KOPT-K1 (cell line): ENCODE measurements at regions not wholly inside any gene's neighbourhood (a gene's known extent, or its start where the extent isn't known, plus 50 kb on each side); places are given as distances from the start of the nearest gene placed in this dataset.
"Not testable (repeated sequence)": the region's sequence is repeated elsewhere in the genome, so short reads cannot be mapped to it uniquely, and the experiment has no call there.

Source experiments
- H3K27ac ChIP-seq: fragments of 200-600 bp; sonication (generic); 2 replicates; pipeline ENCODE4 v1.5.1; 2016; ENCODE audit warnings: antibody characterized with exemption, mild to moderate bottlenecking, low read depth, low read length; ENCODE audit not compliant: poor library complexity, severe bottlenecking
- H3K36me3 ChIP-seq: fragments of 200-600 bp; sonication (generic); 2 replicates; pipeline ENCODE4 v1.5.1; 2017; ENCODE audit warnings: antibody characterized with exemption, mild to moderate bottlenecking, low read length, moderate library complexity; ENCODE audit not compliant: insufficient read depth
- H3K9me3 ChIP-seq: fragments of 200-600 bp; sonication (generic); 2 replicates; pipeline ENCODE4 v1.5.1; 2017; ENCODE audit warnings: antibody characterized with exemption, low read length, mild to moderate bottlenecking; ENCODE audit not compliant: insufficient read depth, poor library complexity, severe bottlenecking

- H3K9me3 ChIP-seq, result peaks cover 21% of the 10 kb centered on the region
- no peaks in the 10 kb centered on the region for H3K36me3 ChIP-seq
- H3K27ac ChIP-seq, result no peak overlapping the region
These were observed 159.3 kb upstream of the AFDN start for GRCh38 chr6:167667204-167668018.

- Histone ChIP-seq H3K27ac (no peak overlapping the region), H3K9me3 (peaks cover 28% of the 10 kb centered on the region), H3K36me3 (no peaks in the 10 kb centered on the region)
These were observed 158.5 kb upstream of the AFDN start for GRCh38 chr6:167668019-167668753.

- no peak overlapping the region for H3K27ac ChIP-seq
- peaks cover 32% of the 10 kb centered on the region for H3K9me3 ChIP-seq
- no peaks in the 10 kb centered on the region for H3K36me3 ChIP-seq
These were observed 157.8 kb upstream of the AFDN start for GRCh38 chr6:167668754-167669552.

GRCh38 chr6:167669553-167669849 is 157.2 kb upstream of the AFDN start:
- Histone ChIP-seq H3K27ac (no peak overlapping the region), H3K36me3 (no peaks in the 10 kb centered on the region)

GRCh38 chr6:167669870-167670802 is 156.6 kb upstream of the AFDN start:
- H3K36me3 ChIP-seq, result no peaks in the 10 kb centered on the region
- peaks cover 40% of the 10 kb centered on the region for H3K9me3 ChIP-seq
- H3K27ac ChIP-seq, result no peak overlapping the region

More at GRCh38 chr6:167669553-167669849, 157.2 kb upstream of the AFDN start:
- H3K9me3 ChIP-seq, result peaks cover 38% of the 10 kb centered on the region

GRCh38 chr6:167670938-167671338 is 155.8 kb upstream of the AFDN start:
- no peak overlapping the region for H3K27ac ChIP-seq
- H3K36me3 ChIP-seq, result no peaks in the 10 kb centered on the region
- H3K9me3 ChIP-seq, result peaks cover 45% of the 10 kb centered on the region

- H3K27ac ChIP-seq, H3K36me3 ChIP-seq: not testable (repeated sequence)
- H3K9me3 ChIP-seq, result peaks cover 47% of the 10 kb centered on the region
These were observed 155.2 kb upstream of the AFDN start for GRCh38 chr6:167671379-167671976.

- H3K9me3 ChIP-seq, result peaks cover 54% of the 10 kb centered on the region
- no peaks in the 10 kb centered on the region for H3K36me3 ChIP-seq
- H3K27ac ChIP-seq, result no peak overlapping the region
These were observed 154.6 kb upstream of the AFDN start for GRCh38 chr6:167671977-167672687.

- H3K36me3 ChIP-seq, result no peaks in the 10 kb centered on the region
- no peak overlapping the region for H3K27ac ChIP-seq
- H3K9me3 ChIP-seq, result peaks cover 55% of the 10 kb centered on the region
These were observed 154.0 kb upstream of the AFDN start for GRCh38 chr6:167672738-167673137.

GRCh38 chr6:167673946-167674345 is 152.8 kb upstream of the AFDN start:
- no peak overlapping the region for H3K27ac ChIP-seq
- peaks cover 55% of the 10 kb centered on the region for H3K9me3 ChIP-seq
- H3K36me3 ChIP-seq, result no peaks in the 10 kb centered on the region

- H3K27ac ChIP-seq, result no peak overlapping the region
- H3K36me3 ChIP-seq, result no peaks in the 10 kb centered on the region
- peaks cover 55% of the 10 kb centered on the region for H3K9me3 ChIP-seq
These were observed 152.2 kb upstream of the AFDN start for GRCh38 chr6:167674486-167674885.

- no peak overlapping the region for H3K27ac ChIP-seq
- H3K9me3 ChIP-seq, result peaks cover 48% of the 10 kb centered on the region
- no peaks in the 10 kb centered on the region for H3K36me3 ChIP-seq
These were observed 150.6 kb upstream of the AFDN start for GRCh38 chr6:167676000-167676665.

- H3K27ac ChIP-seq, result no peak overlapping the region
- no peaks in the 10 kb centered on the region for H3K36me3 ChIP-seq
- peaks cover 41% of the 10 kb centered on the region for H3K9me3 ChIP-seq
These were observed 149.9 kb upstream of the AFDN start for GRCh38 chr6:167676666-167677421.
